H9 (cell line): ENCODE measurements at regions not wholly inside any gene's neighbourhood (a gene's known extent, or its start where the extent isn't known, plus 50 kb on each side); places are given as distances from the start of the nearest gene placed in this dataset.

Experiments
- DNase-seq: peaks from one replicate; pipeline ENCODE4 v3.0.0-alpha.2; 2017
- H2AFZ ChIP-seq: one replicate; pipeline ENCODE4 v1.6.1; 2013; ENCODE audit warnings: mild to moderate bottlenecking, low read length, control low read depth, moderate library complexity
- H2AK5ac ChIP-seq: 2 replicates; pipeline ENCODE4 v1.6.1; 2013; ENCODE audit warnings: low read length, control low read depth, mixed read lengths; ENCODE audit not compliant: insufficient read length
- H2BK120ac ChIP-seq: one replicate; pipeline ENCODE4 v1.6.1; 2013; ENCODE audit warnings: low read depth, mild to moderate bottlenecking, low read length, control low read depth, inconsistent platforms; ENCODE audit not compliant: poor library complexity, severe bottlenecking
- H2BK12ac ChIP-seq: 2 replicates; pipeline ENCODE4 v1.6.1; 2013; ENCODE audit warnings: low read length, control low read depth, mixed read lengths, low read depth; ENCODE audit not compliant: insufficient read length
- H2BK15ac ChIP-seq: 2 replicates; pipeline ENCODE4 v1.6.1; 2013; ENCODE audit warnings: low read depth, low read length, control low read depth
- H2BK20ac ChIP-seq: one replicate; pipeline ENCODE4 v1.6.1; 2013; ENCODE audit warnings: low read depth, mild to moderate bottlenecking, low read length, control low read depth, inconsistent platforms; ENCODE audit not compliant: poor library complexity, severe bottlenecking
- H2BK5ac ChIP-seq: 2 replicates; pipeline ENCODE4 v1.6.1; 2013; ENCODE audit warnings: low read length, control low read depth, mixed read lengths; ENCODE audit not compliant: insufficient read length
- H3K14ac ChIP-seq: 2 replicates; pipeline ENCODE4 v1.6.1; 2013; ENCODE audit warnings: low read length, control low read depth; ENCODE audit not compliant: insufficient read depth
- H3K18ac ChIP-seq: 2 replicates; pipeline ENCODE4 v1.6.1; 2013; ENCODE audit warnings: low read depth, mild to moderate bottlenecking, mixed read lengths, low read length, control low read depth; ENCODE audit not compliant: insufficient read length
- H3K23ac ChIP-seq: 2 replicates; pipeline ENCODE4 v1.6.1; 2013; ENCODE audit warnings: low read length, control low read depth, mixed read lengths, low read depth; ENCODE audit not compliant: insufficient read length
- H3K23me2 ChIP-seq: 2 replicates; pipeline ENCODE4 v1.6.1; 2013; ENCODE audit warnings: low read depth, mild to moderate bottlenecking, mixed read lengths, low read length, control low read depth; ENCODE audit not compliant: insufficient read length, poor library complexity, severe bottlenecking
- H3K27ac ChIP-seq: 2 replicates; pipeline ENCODE4 v1.5.1; 2013; ENCODE audit warnings: low read length, control low read depth, mixed read lengths, low read depth; ENCODE audit not compliant: insufficient read length
- H3K27me3 ChIP-seq: 2 replicates; pipeline ENCODE4 v1.6.1; 2013; ENCODE audit warnings: low read length, control low read depth, inconsistent platforms; ENCODE audit not compliant: insufficient read depth
- H3K4ac ChIP-seq: 2 replicates; pipeline ENCODE4 v1.6.1; 2013; ENCODE audit warnings: low read depth, mild to moderate bottlenecking, control low read depth, inconsistent platforms, low read length, moderate library complexity
- H3K4me1 ChIP-seq: 2 replicates; pipeline ENCODE4 v1.6.1; 2013; ENCODE audit warnings: low read length, control low read depth, inconsistent platforms; ENCODE audit not compliant: insufficient read depth
- H3K4me2 ChIP-seq: 2 replicates; pipeline ENCODE4 v1.6.1; 2013; ENCODE audit warnings: low read length, control low read depth, mixed read lengths; ENCODE audit not compliant: insufficient read length, insufficient read depth
- H3K56ac ChIP-seq: 2 replicates; pipeline ENCODE4 v1.6.1; 2013; ENCODE audit warnings: low read depth, mild to moderate bottlenecking, mixed read lengths, low read length, control low read depth; ENCODE audit not compliant: insufficient read length
- H3K79me1 ChIP-seq: 2 replicates; pipeline ENCODE4 v1.6.1; 2013; ENCODE audit warnings: low read depth, mild to moderate bottlenecking, moderate library complexity, low read length, control low read depth, inconsistent platforms; ENCODE audit not compliant: insufficient read depth, poor library complexity, severe bottlenecking
- H3K79me2 ChIP-seq: 2 replicates; pipeline ENCODE4 v1.6.1; 2013; ENCODE audit warnings: low read length, control low read depth, inconsistent platforms; ENCODE audit not compliant: insufficient read depth
- H3K9ac ChIP-seq: 2 replicates; pipeline ENCODE4 v1.6.1; 2013; ENCODE audit warnings: low read length, control low read depth, mixed read lengths; ENCODE audit not compliant: insufficient read length; ENCODE audit errors: extremely low read depth
- H3K9me3 ChIP-seq: one replicate; pipeline ENCODE4 v1.6.1; 2013; ENCODE audit warnings: low read depth, low read length, inconsistent platforms; ENCODE audit not compliant: control insufficient read depth
- H3T11ph ChIP-seq: one replicate; pipeline ENCODE4 v1.6.1; 2013; ENCODE audit warnings: mild to moderate bottlenecking, low read length, control low read depth, inconsistent platforms
- H4K20me1 ChIP-seq: one replicate; pipeline ENCODE4 v1.6.1; 2013; ENCODE audit not compliant: control insufficient read depth, insufficient read length, insufficient read depth
- H4K5ac ChIP-seq: 2 replicates; pipeline ENCODE4 v1.6.1; 2013; ENCODE audit warnings: low read depth, mild to moderate bottlenecking, mixed read lengths, low read length, control low read depth; ENCODE audit not compliant: insufficient read length
- H4K8ac ChIP-seq: replicated peaks from 2 replicates; pipeline ENCODE4 v1.6.1; 2013; ENCODE audit warnings: low read length, control low read depth, mixed read lengths, low read depth; ENCODE audit not compliant: insufficient read length
- H4K91ac ChIP-seq: 2 replicates; pipeline ENCODE4 v1.6.1; 2013; ENCODE audit warnings: low read depth, mild to moderate bottlenecking, moderate library complexity, mixed read lengths, low read length, control low read depth; ENCODE audit not compliant: insufficient read length
- H3K27ac Mint-ChIP-seq, 3 experiments: 2 replicates in 2 of 3; 3 replicates in 1 of 3; pipeline ENCODE4 v1.8.0; 2020 to 2021; ENCODE audit warnings: mixed read lengths in 3 of 3, mild to moderate bottlenecking in 1 of 3, moderate library complexity in 1 of 3
- H3K27me3 Mint-ChIP-seq: 2 replicates; pipeline ENCODE4 v1.8.0; 2021; ENCODE audit warnings: low read depth, mild to moderate bottlenecking, moderate library complexity, mixed read lengths
- H3K36me3 Mint-ChIP-seq, 3 experiments: 2 replicates in 2 of 3; 3 replicates in 1 of 3; pipeline ENCODE4 v1.8.0; 2020 to 2021; ENCODE audit warnings: low read depth in 3 of 3, mixed read lengths in 3 of 3; ENCODE audit not compliant: insufficient read depth in 1 of 3
- H3K4me1 Mint-ChIP-seq, 2 experiments: 2 replicates each; pipeline ENCODE4 v1.8.0; 2020; ENCODE audit warnings: mixed read lengths in 2 of 2
- H3K4me3 Mint-ChIP-seq, 2 experiments: 2 replicates in 1 of 2; 3 replicates in 1 of 2; pipeline ENCODE4 v1.8.0; 2020 to 2021; ENCODE audit warnings: mild to moderate bottlenecking in 2 of 2, mixed read lengths in 2 of 2, moderate library complexity in 1 of 2
- H3K9me3 Mint-ChIP-seq, 2 experiments: 2 replicates in 1 of 2; 3 replicates in 1 of 2; pipeline ENCODE4 v1.8.0; 2020; ENCODE audit warnings: mild to moderate bottlenecking in 2 of 2, mixed read lengths in 2 of 2, moderate library complexity in 1 of 2
- WGBS: extraction: QIAGEN DNeasy Blood & Tissue Kit; methylation state at CpG from one replicate; pipeline ENCODE4 v1.1.7; 2013; ENCODE audit warnings: missing lambda C conversion rate, low lambda C conversion rate, mixed read lengths; ENCODE audit not compliant: insufficient read length; ENCODE audit errors: extremely low coverage; 5-methylcytosine and 5-hydroxymethylcytosine counted together
- TF ChIP-seq, protein P1 (sequence below): fragments of 200-600 bp; sonication (generic); conservative IDR thresholded peaks from 3 replicates; pipeline ENCODE4 v1.8.0; 2021; ENCODE audit warnings: antibody characterized with exemption, mild to moderate bottlenecking

DNA sequence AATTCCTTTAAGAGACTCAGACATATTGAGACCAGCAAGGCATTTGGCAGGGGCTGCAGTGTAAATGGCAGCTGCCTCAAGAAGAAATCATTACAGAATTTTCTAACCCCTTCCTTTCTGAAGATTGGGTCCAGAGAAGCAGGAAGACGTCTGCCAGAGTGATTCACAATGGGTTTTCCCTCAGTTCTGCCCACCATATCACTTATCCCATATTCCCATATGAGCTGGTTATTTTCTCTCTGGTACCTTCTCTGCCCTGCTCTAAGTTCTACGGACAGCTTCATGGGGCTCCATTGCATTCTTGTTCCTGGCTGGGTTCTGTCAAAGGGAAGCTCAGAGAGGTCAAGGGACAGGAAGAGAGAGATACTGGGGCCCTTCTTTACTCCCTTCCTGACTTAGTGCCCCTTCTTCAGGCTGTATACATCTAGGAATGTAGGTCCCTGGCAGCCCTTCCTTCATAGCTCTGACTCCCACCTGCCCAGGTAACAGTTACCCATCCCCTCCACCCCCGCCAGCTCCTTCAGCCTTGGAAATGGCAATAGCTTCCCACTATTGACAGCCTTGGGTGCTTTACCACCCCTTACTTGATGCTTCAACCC, 420.6 kb upstream of the DAB1 start:
- Histone ChIP-seq H3K23ac (no peak overlapping the region), H3K14ac (no peak overlapping the region), H2BK12ac (no peak overlapping the region), H4K20me1 (no peaks in the 10 kb centered on the region), H2AFZ (no peak overlapping the region), H2BK15ac (no peak overlapping the region), H3K18ac (no peak overlapping the region), H4K8ac (no peak overlapping the region), H3K56ac (no peak overlapping the region), H2AK5ac (no peak overlapping the region), H3T11ph (no peak overlapping the region), H4K5ac (no peak overlapping the region), H3K27ac (no peak overlapping the region), H3K4ac (no peak overlapping the region), H2BK20ac (no peak overlapping the region), H3K27me3 (no peaks in the 10 kb centered on the region; the same call in 1 of the 2 replicates), H3K23me2 (no peaks in the 10 kb centered on the region), H4K91ac (no peak overlapping the region), H3K9ac (no peak overlapping the region), H3K4me2 (no peak overlapping the region), H3K9me3 (peaks cover 19% of the 10 kb centered on the region), H2BK5ac (no peak overlapping the region), H3K79me2 (no peaks in the 10 kb centered on the region), H3K79me1 (no peaks in the 10 kb centered on the region), H3K4me1 (no peaks in the 10 kb centered on the region), H2BK120ac (no peak overlapping the region)
- H3K36me3 Mint-ChIP-seq, result peaks cover 23 to 27% (median 24%) of the 10 kb centered on the region in 3 experiments
- H3K27ac Mint-ChIP-seq, result no peak overlapping the region; a peak in 1 of 7 replicates
- H3K4me1 Mint-ChIP-seq, result peaks cover 2 to 3% of the 10 kb centered on the region in 2 experiments; a peak in 3 of 4 replicates
- no CpG with 5 or more reads among the region's 3 CpGs for WGBS
- peaks cover 3% of the 10 kb centered on the region; the same call in 1 of the 2 replicates for H3K27me3 Mint-ChIP-seq
- H3K4me3 Mint-ChIP-seq, result no peak overlapping the region
- no peak for DNase-seq
- H3K9me3 Mint-ChIP-seq, result peaks cover 26 to 32% of the 10 kb centered on the region in 2 experiments
- TF ChIP-seq, protein P1, sequence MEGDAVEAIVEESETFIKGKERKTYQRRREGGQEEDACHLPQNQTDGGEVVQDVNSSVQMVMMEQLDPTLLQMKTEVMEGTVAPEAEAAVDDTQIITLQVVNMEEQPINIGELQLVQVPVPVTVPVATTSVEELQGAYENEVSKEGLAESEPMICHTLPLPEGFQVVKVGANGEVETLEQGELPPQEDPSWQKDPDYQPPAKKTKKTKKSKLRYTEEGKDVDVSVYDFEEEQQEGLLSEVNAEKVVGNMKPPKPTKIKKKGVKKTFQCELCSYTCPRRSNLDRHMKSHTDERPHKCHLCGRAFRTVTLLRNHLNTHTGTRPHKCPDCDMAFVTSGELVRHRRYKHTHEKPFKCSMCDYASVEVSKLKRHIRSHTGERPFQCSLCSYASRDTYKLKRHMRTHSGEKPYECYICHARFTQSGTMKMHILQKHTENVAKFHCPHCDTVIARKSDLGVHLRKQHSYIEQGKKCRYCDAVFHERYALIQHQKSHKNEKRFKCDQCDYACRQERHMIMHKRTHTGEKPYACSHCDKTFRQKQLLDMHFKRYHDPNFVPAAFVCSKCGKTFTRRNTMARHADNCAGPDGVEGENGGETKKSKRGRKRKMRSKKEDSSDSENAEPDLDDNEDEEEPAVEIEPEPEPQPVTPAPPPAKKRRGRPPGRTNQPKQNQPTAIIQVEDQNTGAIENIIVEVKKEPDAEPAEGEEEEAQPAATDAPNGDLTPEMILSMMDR, result no peak
